ENCODE measurements at regions not wholly inside any gene's neighbourhood (a gene's known extent, or its start where the extent isn't known, plus 50 kb on each side); places are given as distances from the start of the nearest gene placed in this dataset.

DNA sequence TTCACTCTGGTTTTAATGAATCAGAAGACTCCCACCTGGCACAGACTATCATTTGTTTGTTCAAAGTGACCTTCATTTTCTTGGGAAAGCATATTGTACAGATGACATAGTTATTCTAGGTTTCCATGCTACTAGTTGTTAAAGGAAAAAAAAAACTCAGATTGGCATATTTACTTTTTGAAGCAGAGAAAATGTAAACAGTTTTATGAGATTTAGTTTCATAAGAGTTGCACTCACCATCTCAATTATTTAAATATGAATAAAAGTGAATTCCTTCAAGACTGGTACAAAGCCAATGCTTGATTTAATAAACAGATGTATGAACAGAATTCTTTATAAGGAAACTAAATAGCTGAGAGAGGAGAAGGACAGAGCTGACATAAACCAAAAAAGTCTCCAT lies 280.3 kb upstream of the UGT8 start:
- TF ChIP-seq POLR2A (IDR thresholded peaks at IDR 0.05; ENCODE audit: control extremely low read depth in 1 of 2, low read depth in 2 of 2, low read length in 2 of 2) (no peak), CTCF (IDR thresholded peaks at IDR 0.05; ENCODE audit: control extremely low read depth in 1 of 3, insufficient read depth in 1 of 3, low read depth in 1 of 3, low read length in 3 of 3) (no peak)

Data from H1 (cell line).